Panc1 (cell line): ENCODE measurements at regions not wholly inside any gene's neighbourhood (a gene's known extent, or its start where the extent isn't known, plus 50 kb on each side); places are given as distances from the start of the nearest gene placed in this dataset.

ENCODE experiments used
- ATAC-seq: fragments of 200-7000 bp; cut with Tn5 transposase; 2 replicates; pipeline ENCODE4 v1.9.1; 2020; ENCODE audit warnings: mild to moderate bottlenecking, moderate library complexity
- BruUV-seq: library from RNA; stranded (reverse); fragments of 400-500 nt; replicated peaks from 2 replicates; lab custom pipeline; 2021; lab: Mats Ljungman, UMichigan
- CTCF ChIA-PET: fragments of 300-600 bp; sonication (Branson Sonifier 250); formaldehyde crosslinking; loops from one replicate; lab custom pipeline; 2022; ENCODE audit warnings: antibody characterized with exemption; lab: Charles Lee
- POLR2A ChIA-PET: fragments of 300-600 bp; sonication (Branson Sonifier 250); formaldehyde crosslinking; loops from one replicate; lab custom pipeline; 2022; ENCODE audit warnings: antibody characterized with exemption; lab: Charles Lee
- DNase-seq: peaks from one replicate; pipeline ENCODE4 v3.0.0-alpha.2; 2010; ENCODE audit warnings: low read depth, low spot score
- H3K27ac ChIP-seq: 2 replicates; pipeline ENCODE4 v1.5.1; 2011; ENCODE audit warnings: mild to moderate bottlenecking, low read length, inconsistent platforms
- H3K27me3 ChIP-seq: fragments of 200-500 bp; sonication (Bioruptor generic); 2 replicates; pipeline ENCODE4 v1.6.0; 2014; ENCODE audit warnings: low read length, inconsistent platforms; ENCODE audit not compliant: control insufficient read depth, insufficient read depth
- H3K36me3 ChIP-seq: fragments of 200-500 bp; sonication (Bioruptor generic); 2 replicates; pipeline ENCODE4 v1.5.1; 2014; ENCODE audit warnings: inconsistent platforms, mild to moderate bottlenecking, low read length, moderate library complexity; ENCODE audit not compliant: control insufficient read depth, insufficient read depth
- H3K4me1 ChIP-seq: 2 replicates; pipeline ENCODE4 v1.5.1; 2011; ENCODE audit warnings: inconsistent platforms, mild to moderate bottlenecking, low read length, moderate library complexity; ENCODE audit not compliant: control insufficient read depth, insufficient read depth
- H3K4me3 ChIP-seq, 2 experiments: 2 replicates each; pipeline ENCODE4 v1.5.1; 2011 to 2012; ENCODE audit warnings: low read depth in 2 of 2, low read length in 2 of 2, mild to moderate bottlenecking in 2 of 2, inconsistent platforms in 1 of 2, moderate library complexity in 1 of 2
- H3K9me3 ChIP-seq: fragments of 200-500 bp; sonication (Bioruptor generic); 2 replicates; pipeline ENCODE4 v1.5.1; 2014; ENCODE audit warnings: low read depth, mild to moderate bottlenecking, inconsistent platforms, low read length, moderate library complexity; ENCODE audit not compliant: control insufficient read depth, insufficient read depth
- POLR2AphosphoS5 ChIP-seq: IDR thresholded peaks from 2 replicates; pipeline ENCODE4 v1.6.1; 2012; ENCODE audit warnings: mild to moderate bottlenecking, low read depth, low read length, moderate library complexity
- SIN3A ChIP-seq: IDR thresholded peaks from 2 replicates; pipeline ENCODE4 v1.6.1; 2012; ENCODE audit warnings: low read depth, mild to moderate bottlenecking, low read length, moderate library complexity, borderline replicate concordance; ENCODE audit not compliant: insufficient read depth
- TCF7L2 ChIP-seq: IDR thresholded peaks from 2 replicates; pipeline ENCODE4 v1.6.1; 2011; ENCODE audit warnings: mild to moderate bottlenecking, low read depth, low read length, inconsistent platforms
- in situ Hi-C: cut with HindIII; loops from 2 replicates; pipeline ENCODE4 v1.10.0; 2016; ENCODE audit warnings: low sequenced_read_pairs, low pct_unique_long_range_greater_than_20kb
- intact Hi-C: fragments of 100-400 bp; cut with micrococcal nuclease; formaldehyde crosslinking; loops from one replicate; pipeline ENCODE4 v1.10.0; 2022; ENCODE audit not compliant: unreplicated experiment
- TF ChIP-seq, protein P1 (sequence below), 2 experiments: IDR thresholded peaks; 2 replicates each; pipeline ENCODE4 v1.6.1; 2011 to 2012; ENCODE audit warnings: low read depth in 2 of 2, control low read depth in 1 of 2, low read length in 1 of 2, mild to moderate bottlenecking in 1 of 2, moderate library complexity in 1 of 2; ENCODE audit not compliant: insufficient read depth in 1 of 2
- TF ChIP-seq, protein P2 (sequence below): fragments of 450-650 bp; IDR thresholded peaks from 2 replicates; pipeline ENCODE4 v1.5.1; 2017; ENCODE audit warnings: mild to moderate bottlenecking

DNA sequence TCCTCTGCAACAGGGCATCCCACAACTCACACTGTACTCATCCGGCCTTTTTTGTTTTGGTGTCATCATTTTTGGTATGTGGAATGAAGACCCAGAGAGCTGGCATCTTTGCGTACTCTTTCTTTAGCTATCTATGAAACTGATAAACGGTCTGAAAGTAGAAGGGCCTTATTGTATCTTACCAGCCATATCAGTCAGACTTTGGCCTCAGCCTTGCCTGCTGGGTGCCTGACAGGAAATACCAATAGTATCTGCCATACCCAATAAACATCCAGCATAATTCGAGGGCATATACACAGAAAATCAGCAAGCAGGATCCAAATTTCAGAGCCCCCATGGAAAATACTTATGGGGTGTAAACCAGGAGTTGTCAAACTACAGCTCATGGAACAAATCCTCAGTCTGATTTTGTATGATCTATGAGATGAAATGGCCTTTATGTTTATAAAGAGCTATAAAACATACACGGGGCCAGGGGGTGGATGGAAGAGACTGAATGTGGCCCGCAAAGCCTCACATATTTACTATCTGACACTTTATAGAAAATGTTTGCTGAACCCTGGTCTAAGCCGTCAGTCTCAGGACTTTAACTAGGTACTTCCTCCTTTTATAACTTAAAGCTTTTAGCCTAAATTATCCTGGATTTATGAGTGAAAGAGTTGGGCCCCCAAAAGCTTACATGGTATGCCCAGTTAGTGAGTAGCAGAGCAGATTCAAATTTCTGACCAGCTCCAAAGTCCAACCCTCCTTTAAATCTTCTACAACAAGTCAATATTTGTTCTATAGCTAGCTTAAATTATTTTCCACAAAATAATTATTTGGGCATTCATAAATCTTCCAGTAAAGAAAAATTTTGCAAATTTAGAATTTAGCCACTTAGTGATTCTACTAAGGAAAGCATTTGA is 308.0 kb upstream of the PUM3 start:
- no peak overlapping the region for H3K27ac ChIP-seq
- no peaks in the 10 kb centered on the region for H3K4me1 ChIP-seq
- H3K27me3 ChIP-seq: no peaks in the 10 kb centered on the region
- ChIA-PET CTCF (no interaction called here), POLR2A (no interaction called here)
- no TSS peak for BruUV-seq
- H3K4me3 ChIP-seq: no peak overlapping the region
- intact Hi-C loops (no loop called here), in situ Hi-C loops (no loop called here)
- no peaks in the 10 kb centered on the region for H3K9me3 ChIP-seq
- no peak for TF ChIP-seq TCF7L2
- TF ChIP-seq POLR2AphosphoS5: no peak
- TF ChIP-seq, protein P1, sequence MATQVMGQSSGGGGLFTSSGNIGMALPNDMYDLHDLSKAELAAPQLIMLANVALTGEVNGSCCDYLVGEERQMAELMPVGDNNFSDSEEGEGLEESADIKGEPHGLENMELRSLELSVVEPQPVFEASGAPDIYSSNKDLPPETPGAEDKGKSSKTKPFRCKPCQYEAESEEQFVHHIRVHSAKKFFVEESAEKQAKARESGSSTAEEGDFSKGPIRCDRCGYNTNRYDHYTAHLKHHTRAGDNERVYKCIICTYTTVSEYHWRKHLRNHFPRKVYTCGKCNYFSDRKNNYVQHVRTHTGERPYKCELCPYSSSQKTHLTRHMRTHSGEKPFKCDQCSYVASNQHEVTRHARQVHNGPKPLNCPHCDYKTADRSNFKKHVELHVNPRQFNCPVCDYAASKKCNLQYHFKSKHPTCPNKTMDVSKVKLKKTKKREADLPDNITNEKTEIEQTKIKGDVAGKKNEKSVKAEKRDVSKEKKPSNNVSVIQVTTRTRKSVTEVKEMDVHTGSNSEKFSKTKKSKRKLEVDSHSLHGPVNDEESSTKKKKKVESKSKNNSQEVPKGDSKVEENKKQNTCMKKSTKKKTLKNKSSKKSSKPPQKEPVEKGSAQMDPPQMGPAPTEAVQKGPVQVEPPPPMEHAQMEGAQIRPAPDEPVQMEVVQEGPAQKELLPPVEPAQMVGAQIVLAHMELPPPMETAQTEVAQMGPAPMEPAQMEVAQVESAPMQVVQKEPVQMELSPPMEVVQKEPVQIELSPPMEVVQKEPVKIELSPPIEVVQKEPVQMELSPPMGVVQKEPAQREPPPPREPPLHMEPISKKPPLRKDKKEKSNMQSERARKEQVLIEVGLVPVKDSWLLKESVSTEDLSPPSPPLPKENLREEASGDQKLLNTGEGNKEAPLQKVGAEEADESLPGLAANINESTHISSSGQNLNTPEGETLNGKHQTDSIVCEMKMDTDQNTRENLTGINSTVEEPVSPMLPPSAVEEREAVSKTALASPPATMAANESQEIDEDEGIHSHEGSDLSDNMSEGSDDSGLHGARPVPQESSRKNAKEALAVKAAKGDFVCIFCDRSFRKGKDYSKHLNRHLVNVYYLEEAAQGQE (IDR thresholded peaks at IDR 0.05; ENCODE audit: insufficient read depth in 1 of 2, low read depth in 2 of 2, low read length in 1 of 2): no peak
- no peak for TF ChIP-seq SIN3A
- TF ChIP-seq, protein P2, sequence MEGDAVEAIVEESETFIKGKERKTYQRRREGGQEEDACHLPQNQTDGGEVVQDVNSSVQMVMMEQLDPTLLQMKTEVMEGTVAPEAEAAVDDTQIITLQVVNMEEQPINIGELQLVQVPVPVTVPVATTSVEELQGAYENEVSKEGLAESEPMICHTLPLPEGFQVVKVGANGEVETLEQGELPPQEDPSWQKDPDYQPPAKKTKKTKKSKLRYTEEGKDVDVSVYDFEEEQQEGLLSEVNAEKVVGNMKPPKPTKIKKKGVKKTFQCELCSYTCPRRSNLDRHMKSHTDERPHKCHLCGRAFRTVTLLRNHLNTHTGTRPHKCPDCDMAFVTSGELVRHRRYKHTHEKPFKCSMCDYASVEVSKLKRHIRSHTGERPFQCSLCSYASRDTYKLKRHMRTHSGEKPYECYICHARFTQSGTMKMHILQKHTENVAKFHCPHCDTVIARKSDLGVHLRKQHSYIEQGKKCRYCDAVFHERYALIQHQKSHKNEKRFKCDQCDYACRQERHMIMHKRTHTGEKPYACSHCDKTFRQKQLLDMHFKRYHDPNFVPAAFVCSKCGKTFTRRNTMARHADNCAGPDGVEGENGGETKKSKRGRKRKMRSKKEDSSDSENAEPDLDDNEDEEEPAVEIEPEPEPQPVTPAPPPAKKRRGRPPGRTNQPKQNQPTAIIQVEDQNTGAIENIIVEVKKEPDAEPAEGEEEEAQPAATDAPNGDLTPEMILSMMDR: no peak
- ATAC-seq: no peak
- H3K36me3 ChIP-seq: no peaks in the 10 kb centered on the region
- no peak for DNase-seq

DNA sequence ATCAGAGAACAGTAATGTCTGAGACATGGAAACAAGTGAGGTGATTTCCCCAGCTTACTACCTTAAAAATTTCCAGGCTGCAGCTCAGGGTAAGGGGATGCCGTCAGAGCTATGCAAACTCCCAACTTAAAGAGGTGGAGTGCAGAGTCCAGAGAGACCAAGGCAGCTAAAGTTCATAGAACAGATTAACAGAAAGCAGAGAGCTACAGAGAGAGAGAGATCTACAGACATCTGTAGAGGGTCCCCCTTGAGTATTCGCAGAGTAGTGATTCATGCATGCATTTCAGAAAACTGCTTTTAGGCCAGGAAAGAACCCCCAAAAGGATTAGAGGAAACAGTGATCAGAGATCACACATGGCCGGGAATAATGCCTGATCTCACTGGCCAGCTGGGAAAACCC is 306.2 kb upstream of the PUM3 start:
- ChIA-PET CTCF (no interaction called here), POLR2A (no interaction called here)
- Histone ChIP-seq H3K36me3 (no peaks in the 10 kb centered on the region), H3K4me1 (no peaks in the 10 kb centered on the region), H3K9me3 (no peaks in the 10 kb centered on the region), H3K4me3 (no peak overlapping the region), H3K27me3 (no peaks in the 10 kb centered on the region), H3K27ac (no peak overlapping the region)
- TF ChIP-seq POLR2AphosphoS5 (no peak), SIN3A (no peak)
- TF ChIP-seq, protein P1 (IDR thresholded peaks at IDR 0.05; ENCODE audit: insufficient read depth in 1 of 2, low read depth in 2 of 2, low read length in 1 of 2): no peak
- BruUV-seq: no TSS peak
- no peak for DNase-seq
- in situ Hi-C loops: no loop called here
- ATAC-seq: no peak
- intact Hi-C loops: no loop called here
